Trophoblast cell (in vitro differentiated cells and primary cell): ENCODE measurements at regions not wholly inside any gene's neighbourhood (a gene's known extent, or its start where the extent isn't known, plus 50 kb on each side); places are given as distances from the start of the nearest gene placed in this dataset.

Experiments used
- DNase-seq, 2 donors: peaks; one replicate each; pipeline ENCODE4 v3.0.0-alpha.2; 2016
- H2AFZ ChIP-seq: 2 replicates; pipeline ENCODE4 v1.6.1; 2013; ENCODE audit warnings: low read length, moderate library complexity, mild to moderate bottlenecking; ENCODE audit not compliant: insufficient read depth, poor library complexity
- H2AK5ac ChIP-seq: 2 replicates; pipeline ENCODE4 v1.6.1; 2013; ENCODE audit warnings: mild to moderate bottlenecking, low read length
- H2BK120ac ChIP-seq: 2 replicates; pipeline ENCODE4 v1.6.1; 2013; ENCODE audit warnings: low read length, mild to moderate bottlenecking, moderate library complexity; ENCODE audit not compliant: insufficient read depth, poor library complexity
- H2BK12ac ChIP-seq: 2 replicates; pipeline ENCODE4 v1.6.1; 2013; ENCODE audit warnings: mild to moderate bottlenecking, low read length, moderate library complexity
- H2BK5ac ChIP-seq: 2 replicates; pipeline ENCODE4 v1.6.1; 2013; ENCODE audit warnings: low read length, low read depth, moderate library complexity, mild to moderate bottlenecking; ENCODE audit not compliant: poor library complexity
- H3K14ac ChIP-seq: 2 replicates; pipeline ENCODE4 v1.6.1; 2013; ENCODE audit warnings: mild to moderate bottlenecking, low read length
- H3K18ac ChIP-seq: 2 replicates; pipeline ENCODE4 v1.6.1; 2013; ENCODE audit warnings: mild to moderate bottlenecking, low read length
- H3K23ac ChIP-seq: 2 replicates; pipeline ENCODE4 v1.6.1; 2013; ENCODE audit warnings: low read length
- H3K27ac ChIP-seq: 2 replicates; pipeline ENCODE4 v1.5.1; 2013; ENCODE audit warnings: low read depth, mild to moderate bottlenecking, inconsistent platforms, low read length, moderate library complexity
- H3K27me3 ChIP-seq: 2 replicates; pipeline ENCODE4 v1.6.1; 2013; ENCODE audit warnings: inconsistent platforms, mild to moderate bottlenecking, low read length, moderate library complexity; ENCODE audit not compliant: insufficient read depth
- H3K36me3 ChIP-seq, 2 experiments: 1 replicate in 1 of 2; 2 replicates in 1 of 2; pipeline ENCODE4 v1.6.1; 2013; ENCODE audit warnings: low read length in 2 of 2, mild to moderate bottlenecking in 2 of 2, moderate library complexity in 1 of 2; ENCODE audit not compliant: insufficient read depth in 2 of 2, control insufficient read depth in 1 of 2
- H3K4ac ChIP-seq: 2 replicates; pipeline ENCODE4 v1.6.1; 2013; ENCODE audit warnings: low read depth, mild to moderate bottlenecking, low read length, moderate library complexity
- H3K4me1 ChIP-seq, 2 experiments: 1 replicate in 1 of 2; 2 replicates in 1 of 2; pipeline ENCODE4 v1.6.1; 2013; ENCODE audit warnings: low read length in 2 of 2, mild to moderate bottlenecking in 2 of 2, moderate library complexity in 1 of 2; ENCODE audit not compliant: insufficient read depth in 2 of 2, control insufficient read depth in 1 of 2
- H3K4me2 ChIP-seq: 2 replicates; pipeline ENCODE4 v1.6.1; 2013; ENCODE audit warnings: inconsistent platforms, mild to moderate bottlenecking, low read length, moderate library complexity
- H3K4me3 ChIP-seq: 2 replicates; pipeline ENCODE4 v1.5.1; 2013; ENCODE audit warnings: mild to moderate bottlenecking, low read depth, low read length, inconsistent platforms
- H3K79me1 ChIP-seq: one replicate; pipeline ENCODE4 v1.6.1; 2013; ENCODE audit warnings: low read length
- H3K79me2 ChIP-seq: 2 replicates; pipeline ENCODE4 v1.6.1; 2013; ENCODE audit warnings: low read length, mild to moderate bottlenecking; ENCODE audit not compliant: control insufficient read depth, insufficient read depth, poor library complexity
- H3K9ac ChIP-seq: 2 replicates; pipeline ENCODE4 v1.6.1; 2013; ENCODE audit warnings: mild to moderate bottlenecking, low read length
- H3K9me3 ChIP-seq: 2 replicates; pipeline ENCODE4 v1.6.1; 2013; ENCODE audit warnings: low read depth, mild to moderate bottlenecking, control low read depth, inconsistent platforms, low read length; ENCODE audit not compliant: insufficient read depth
- H4K12ac ChIP-seq: 2 replicates; pipeline ENCODE4 v1.6.1; 2013; ENCODE audit warnings: low read depth, mild to moderate bottlenecking, low read length, moderate library complexity
- H4K8ac ChIP-seq: 2 replicates; pipeline ENCODE4 v1.6.1; 2013; ENCODE audit warnings: low read depth, mild to moderate bottlenecking, low read length, moderate library complexity
- H4K91ac ChIP-seq: one replicate; pipeline ENCODE4 v1.6.1; 2013; ENCODE audit warnings: low read depth, mild to moderate bottlenecking, low read length, moderate library complexity
- WGBS: extraction: QIAGEN DNeasy Blood & Tissue Kit; methylation state at CpG from one replicate; pipeline ENCODE4 v1.1.7; 2013; ENCODE audit warnings: missing lambda C conversion rate; ENCODE audit not compliant: insufficient read length, insufficient coverage; ENCODE audit errors: extremely low coverage; 5-methylcytosine and 5-hydroxymethylcytosine counted together

GRCh38 chr1:30064547-30064946 lies 658.8 kb downstream of the MATN1 start:
- Histone ChIP-seq H3K36me3 (no peaks in the 10 kb centered on the region), H2BK5ac (no peak overlapping the region), H3K27ac (no peak overlapping the region), H3K18ac (no peak overlapping the region), H3K9ac (no peak overlapping the region), H2BK12ac (no peak overlapping the region), H3K4me3 (no peak overlapping the region), H3K79me2 (no peaks in the 10 kb centered on the region), H2AK5ac (no peak overlapping the region), H3K9me3 (peaks cover 4% of the 10 kb centered on the region), H3K79me1 (no peaks in the 10 kb centered on the region), H2BK120ac (no peak overlapping the region), H2AFZ (no peak overlapping the region), H3K4me1 (no peaks in the 10 kb centered on the region), H3K27me3 (no peaks in the 10 kb centered on the region), H3K4me2 (no peak overlapping the region), H3K23ac (no peak overlapping the region), H3K4ac (no peak overlapping the region), H3K14ac (no peak overlapping the region), H4K12ac (no peak overlapping the region), H4K8ac (no peak overlapping the region), H4K91ac (no peak overlapping the region)
- DNase-seq = no peak
- WGBS = no CpG with 5 or more reads among the region's 2 CpGs

GRCh38 chr1:30063621-30064280 lies 659.6 kb downstream of the MATN1 start:
- no peak overlapping the region for H3K18ac ChIP-seq
- H3K9ac ChIP-seq = no peak overlapping the region
- H3K4ac ChIP-seq = no peak overlapping the region
- no peak overlapping the region for H2AFZ ChIP-seq
- H3K4me2 ChIP-seq = no peak overlapping the region
- no peak overlapping the region for H2BK5ac ChIP-seq
- no peaks in the 10 kb centered on the region for H3K27me3 ChIP-seq
- peaks cover 4% of the 10 kb centered on the region for H3K9me3 ChIP-seq
- no peak overlapping the region for H4K12ac ChIP-seq
- H3K36me3 ChIP-seq = no peaks in the 10 kb centered on the region
- no peak for DNase-seq
- no peaks in the 10 kb centered on the region for H3K79me2 ChIP-seq
- no peak overlapping the region for H2BK12ac ChIP-seq
- peaks cover 1 to 3% of the 10 kb centered on the region in 2 experiments for H3K4me1 ChIP-seq
- H4K8ac ChIP-seq = no peak overlapping the region
- H3K4me3 ChIP-seq = no peak overlapping the region
- H3K27ac ChIP-seq = no peak overlapping the region
- H3K14ac ChIP-seq = no peak overlapping the region
- no CpG with 5 or more reads among the region's 7 CpGs for WGBS
- no peak overlapping the region for H2AK5ac ChIP-seq
- no peak overlapping the region for H3K23ac ChIP-seq
- H2BK120ac ChIP-seq = no peak overlapping the region
- H4K91ac ChIP-seq = no peak overlapping the region
- no peaks in the 10 kb centered on the region for H3K79me1 ChIP-seq

- Histone ChIP-seq H3K79me1 (no peaks in the 10 kb centered on the region), H3K79me2 (no peaks in the 10 kb centered on the region), H2AK5ac (no peak overlapping the region), H3K23ac (no peak overlapping the region), H4K12ac (no peak overlapping the region), H4K91ac (no peak overlapping the region), H2AFZ (no peak overlapping the region), H2BK12ac (no peak overlapping the region), H3K4me2 (no peak overlapping the region), H3K4me1 (peaks cover 6 to 7% of the 10 kb centered on the region in 2 experiments), H2BK120ac (no peak overlapping the region), H3K14ac (no peak overlapping the region), H3K36me3 (no peaks in the 10 kb centered on the region), H2BK5ac (no peak overlapping the region), H3K18ac (no peak overlapping the region), H3K27me3 (no peaks in the 10 kb centered on the region), H3K4ac (no peak overlapping the region), H3K9me3 (peaks cover 2% of the 10 kb centered on the region), H3K27ac (no peak overlapping the region), H3K9ac (no peak overlapping the region), H3K4me3 (no peak overlapping the region), H4K8ac (no peak overlapping the region)
- no peak for DNase-seq
- no CpG with 5 or more reads among the region's 13 CpGs for WGBS
These were observed 661.8 kb downstream of the MATN1 start for GRCh38 chr1:30061292-30062220.

- WGBS = no CpG with 5 or more reads among the region's 4 CpGs
- no peak overlapping the region for H4K91ac ChIP-seq
- H2AK5ac ChIP-seq = no peak overlapping the region
- no peak overlapping the region for H2BK5ac ChIP-seq
- no peak overlapping the region for H4K8ac ChIP-seq
- no peak overlapping the region for H3K14ac ChIP-seq
- H2AFZ ChIP-seq = no peak overlapping the region
- H3K27ac ChIP-seq = no peak overlapping the region
- H3K9ac ChIP-seq = no peak overlapping the region
- peaks cover 6 to 7% of the 10 kb centered on the region in 2 experiments for H3K4me1 ChIP-seq
- H4K12ac ChIP-seq = no peak overlapping the region
- no peak overlapping the region for H3K23ac ChIP-seq
- no peak overlapping the region for H3K18ac ChIP-seq
- H3K79me1 ChIP-seq = no peaks in the 10 kb centered on the region
- no peaks in the 10 kb centered on the region for H3K79me2 ChIP-seq
- no peak overlapping the region for H2BK120ac ChIP-seq
- H3K27me3 ChIP-seq = no peaks in the 10 kb centered on the region
- DNase-seq = no peak
- no peaks in the 10 kb centered on the region for H3K36me3 ChIP-seq
- H3K4me2 ChIP-seq = no peak overlapping the region
- H3K4ac ChIP-seq = no peak overlapping the region
- no peak overlapping the region for H3K4me3 ChIP-seq
- no peak overlapping the region for H2BK12ac ChIP-seq
- peaks cover 1% of the 10 kb centered on the region for H3K9me3 ChIP-seq
These were observed 662.6 kb downstream of the MATN1 start for GRCh38 chr1:30060738-30061137.
